ENCODE measurements at regions not wholly inside any gene's neighbourhood (a gene's known extent, or its start where the extent isn't known, plus 50 kb on each side); places are given as distances from the start of the nearest gene placed in this dataset.
A peak's percentile ranks its signal among the peaks of the same experiment; 100 is the strongest.

- TF ChIP-seq ZNF687 (IDR thresholded peaks at IDR 0.05), result no peak
- TF ChIP-seq RFX5 (IDR thresholded peaks at IDR 0.05; ENCODE audit: low read depth, low read length), result no peak
- TF ChIP-seq NBN (IDR thresholded peaks at IDR 0.05), result no peak
- no peak for TF ChIP-seq ZBTB40 (IDR thresholded peaks at IDR 0.05; ENCODE audit: borderline replicate concordance)
Observed at GRCh38 chr13:79939689-79940088, 401.2 kb downstream of the SPRY2 start (continued).

- DNase-seq (ENCODE audit: low read depth, low spot score) (no peak), ATAC-seq (peak; percentile 32), FAIRE-seq (no peak)
- Histone ChIP-seq H3K9me3 (replicated peaks; ENCODE audit: control insufficient read depth, insufficient read depth, low read length) (no peaks in the 10 kb centered on the region), H2AFZ (ENCODE audit: control insufficient read depth, low read depth, low read length) (no peak overlapping the region), H3K36me3 (ENCODE audit: control insufficient read depth in 2 of 2, insufficient read depth in 2 of 2, low read length in 1 of 2) (no peaks in the 10 kb centered on the region), H3K27me3 (replicated peaks in 1 of 2; ENCODE audit: control insufficient read depth in 2 of 2, insufficient read depth in 2 of 2, low read length in 1 of 2) (no peaks in the 10 kb centered on the region), H3K9ac (ENCODE audit: control insufficient read depth, insufficient read depth, low read length) (no peak overlapping the region), H3K4me2 (ENCODE audit: control insufficient read depth, insufficient read depth) (no peak overlapping the region), H3K79me2 (ENCODE audit: control insufficient read depth, insufficient read depth, low read length) (no peaks in the 10 kb centered on the region), H3K27ac (ENCODE audit: control insufficient read depth, insufficient read depth) (no peak overlapping the region), H3K4me1 (ENCODE audit: control insufficient read depth, insufficient read depth, low read length) (no peaks in the 10 kb centered on the region), H4K20me1 (ENCODE audit: control insufficient read depth, insufficient read depth) (no peaks in the 10 kb centered on the region), H3K4me3 (no peak overlapping the region)
- SMC1A ChIA-PET (ENCODE audit: uncharacterized antibody, unreplicated experiment), result interaction anchor here (0.9 to 1.6 kb wide), 4 partner anchors 8 to 298 kb away, joined by 3 to 4 read pairs (median 4); no protein-coding TSS in a partner anchor
- TF ChIP-seq NKRF (conservative IDR thresholded peaks at IDR 0.05), result no peak
- TF ChIP-seq POU2F2 (IDR thresholded peaks at IDR 0.05; ENCODE audit: borderline replicate concordance, low read depth, low read length), result no peak
- TF ChIP-seq SUPT20H (IDR thresholded peaks at IDR 0.05; ENCODE audit: borderline replicate concordance, control insufficient read depth, low read depth, low read length), result no peak
- TF ChIP-seq RAD21 (IDR thresholded peaks at IDR 0.05; ENCODE audit: insufficient read depth, low read depth, low read length), result no peak
- no peak for TF ChIP-seq PML (IDR thresholded peaks at IDR 0.05; ENCODE audit: low read length)
- TF ChIP-seq BCL3 (IDR thresholded peaks at IDR 0.05; ENCODE audit: borderline replicate concordance, insufficient read depth, low read depth, low read length, poor library complexity, severe bottlenecking), result no peak
- no peak for TF ChIP-seq NR2C1 (IDR thresholded peaks at IDR 0.05)
- RAD21 ChIA-PET (ENCODE audit: unreplicated experiment), result interaction anchor here (0.9 to 1.0 kb wide), 2 partner anchors 111 to 1468 kb away, joined by 3 to 4 read pairs; no protein-coding TSS in a partner anchor
- POLR2A ChIA-PET, result no interaction called here
- CTCF ChIA-PET, result no interaction called here
- 5% methylated on average over 3 of the region's 3 CpGs for WGBS (ENCODE audit: insufficient coverage, insufficient replicate concordance, low lambda C conversion rate, missing lambda C conversion rate)
- intact Hi-C loops (cut with micrococcal nuclease; ENCODE audit: unreplicated experiment), result no loop called here
- BruUV-seq (replicated peaks), result no TSS peak
- in situ Hi-C loops (cut with MboI), result no loop called here
Observed at GRCh38 chr13:79937771-79938216, 403.1 kb downstream of the SPRY2 start.

Data from GM12878 (cell line).